ENCODE measurements at regions not wholly inside any gene's neighbourhood (a gene's known extent, or its start where the extent isn't known, plus 50 kb on each side); places are given as distances from the start of the nearest gene placed in this dataset.

GRCh38 chr5:149441986-149442385, 62.9 kb upstream of the IL17B start:
- TF ChIP-seq, protein P1, sequence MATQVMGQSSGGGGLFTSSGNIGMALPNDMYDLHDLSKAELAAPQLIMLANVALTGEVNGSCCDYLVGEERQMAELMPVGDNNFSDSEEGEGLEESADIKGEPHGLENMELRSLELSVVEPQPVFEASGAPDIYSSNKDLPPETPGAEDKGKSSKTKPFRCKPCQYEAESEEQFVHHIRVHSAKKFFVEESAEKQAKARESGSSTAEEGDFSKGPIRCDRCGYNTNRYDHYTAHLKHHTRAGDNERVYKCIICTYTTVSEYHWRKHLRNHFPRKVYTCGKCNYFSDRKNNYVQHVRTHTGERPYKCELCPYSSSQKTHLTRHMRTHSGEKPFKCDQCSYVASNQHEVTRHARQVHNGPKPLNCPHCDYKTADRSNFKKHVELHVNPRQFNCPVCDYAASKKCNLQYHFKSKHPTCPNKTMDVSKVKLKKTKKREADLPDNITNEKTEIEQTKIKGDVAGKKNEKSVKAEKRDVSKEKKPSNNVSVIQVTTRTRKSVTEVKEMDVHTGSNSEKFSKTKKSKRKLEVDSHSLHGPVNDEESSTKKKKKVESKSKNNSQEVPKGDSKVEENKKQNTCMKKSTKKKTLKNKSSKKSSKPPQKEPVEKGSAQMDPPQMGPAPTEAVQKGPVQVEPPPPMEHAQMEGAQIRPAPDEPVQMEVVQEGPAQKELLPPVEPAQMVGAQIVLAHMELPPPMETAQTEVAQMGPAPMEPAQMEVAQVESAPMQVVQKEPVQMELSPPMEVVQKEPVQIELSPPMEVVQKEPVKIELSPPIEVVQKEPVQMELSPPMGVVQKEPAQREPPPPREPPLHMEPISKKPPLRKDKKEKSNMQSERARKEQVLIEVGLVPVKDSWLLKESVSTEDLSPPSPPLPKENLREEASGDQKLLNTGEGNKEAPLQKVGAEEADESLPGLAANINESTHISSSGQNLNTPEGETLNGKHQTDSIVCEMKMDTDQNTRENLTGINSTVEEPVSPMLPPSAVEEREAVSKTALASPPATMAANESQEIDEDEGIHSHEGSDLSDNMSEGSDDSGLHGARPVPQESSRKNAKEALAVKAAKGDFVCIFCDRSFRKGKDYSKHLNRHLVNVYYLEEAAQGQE (IDR thresholded peaks at IDR 0.05; ENCODE audit: insufficient replicate concordance, low read depth) = no peak
- TF ChIP-seq, protein P2, sequence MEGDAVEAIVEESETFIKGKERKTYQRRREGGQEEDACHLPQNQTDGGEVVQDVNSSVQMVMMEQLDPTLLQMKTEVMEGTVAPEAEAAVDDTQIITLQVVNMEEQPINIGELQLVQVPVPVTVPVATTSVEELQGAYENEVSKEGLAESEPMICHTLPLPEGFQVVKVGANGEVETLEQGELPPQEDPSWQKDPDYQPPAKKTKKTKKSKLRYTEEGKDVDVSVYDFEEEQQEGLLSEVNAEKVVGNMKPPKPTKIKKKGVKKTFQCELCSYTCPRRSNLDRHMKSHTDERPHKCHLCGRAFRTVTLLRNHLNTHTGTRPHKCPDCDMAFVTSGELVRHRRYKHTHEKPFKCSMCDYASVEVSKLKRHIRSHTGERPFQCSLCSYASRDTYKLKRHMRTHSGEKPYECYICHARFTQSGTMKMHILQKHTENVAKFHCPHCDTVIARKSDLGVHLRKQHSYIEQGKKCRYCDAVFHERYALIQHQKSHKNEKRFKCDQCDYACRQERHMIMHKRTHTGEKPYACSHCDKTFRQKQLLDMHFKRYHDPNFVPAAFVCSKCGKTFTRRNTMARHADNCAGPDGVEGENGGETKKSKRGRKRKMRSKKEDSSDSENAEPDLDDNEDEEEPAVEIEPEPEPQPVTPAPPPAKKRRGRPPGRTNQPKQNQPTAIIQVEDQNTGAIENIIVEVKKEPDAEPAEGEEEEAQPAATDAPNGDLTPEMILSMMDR (IDR thresholded peaks at IDR 0.05; ENCODE audit: insufficient read depth, low read length) = no peak
- TF ChIP-seq GABPA (IDR thresholded peaks at IDR 0.05; ENCODE audit: low read depth) = no peak
- no peak for TF ChIP-seq POLR2AphosphoS5 (IDR thresholded peaks at IDR 0.05; ENCODE audit: low read depth)
- no peak for TF ChIP-seq SPI1 (IDR thresholded peaks at IDR 0.05; ENCODE audit: borderline replicate concordance, low read depth)
- H3K27me3 ChIP-seq (ENCODE audit: insufficient read depth, poor library complexity, severe bottlenecking) = no peaks in the 10 kb centered on the region
- DNase-seq (ENCODE audit: low read depth in 1 of 2, low spot score in 1 of 2) = no peak
- H3K27ac ChIP-seq (replicated peaks) = no peak overlapping the region
- no peak overlapping the region for H3K4me3 ChIP-seq (replicated peaks; ENCODE audit: insufficient read depth, low read length)

- Histone ChIP-seq H3K27me3 (ENCODE audit: insufficient read depth, poor library complexity, severe bottlenecking) (no peaks in the 10 kb centered on the region), H3K27ac (replicated peaks) (no peak overlapping the region), H3K4me3 (replicated peaks; ENCODE audit: insufficient read depth, low read length) (no peak overlapping the region)
- TF ChIP-seq, protein P1 (IDR thresholded peaks at IDR 0.05; ENCODE audit: insufficient replicate concordance, low read depth) = no peak
- TF ChIP-seq SPI1 (IDR thresholded peaks at IDR 0.05; ENCODE audit: borderline replicate concordance, low read depth) (no peak), POLR2AphosphoS5 (IDR thresholded peaks at IDR 0.05; ENCODE audit: low read depth) (no peak), GABPA (IDR thresholded peaks at IDR 0.05; ENCODE audit: low read depth) (no peak)
- TF ChIP-seq, protein P2 (IDR thresholded peaks at IDR 0.05; ENCODE audit: insufficient read depth, low read length) = no peak
- no peak for DNase-seq (ENCODE audit: low read depth in 1 of 2, low spot score in 1 of 2)
Observed at GRCh38 chr5:149441194-149441753, 62.2 kb upstream of the IL17B start.

- H3K27ac ChIP-seq (replicated peaks) = no peak overlapping the region
- TF ChIP-seq GABPA (IDR thresholded peaks at IDR 0.05; ENCODE audit: low read depth) (no peak), SPI1 (IDR thresholded peaks at IDR 0.05; ENCODE audit: borderline replicate concordance, low read depth) (no peak), POLR2AphosphoS5 (IDR thresholded peaks at IDR 0.05; ENCODE audit: low read depth) (no peak)
- TF ChIP-seq, protein P1 (IDR thresholded peaks at IDR 0.05; ENCODE audit: insufficient replicate concordance, low read depth) = no peak
- TF ChIP-seq, protein P2 (IDR thresholded peaks at IDR 0.05; ENCODE audit: insufficient read depth, low read length) = no peak
- H3K27me3 ChIP-seq (ENCODE audit: insufficient read depth, poor library complexity, severe bottlenecking) = no peaks in the 10 kb centered on the region
- H3K4me3 ChIP-seq (replicated peaks; ENCODE audit: insufficient read depth, low read length) = no peak overlapping the region
- DNase-seq (ENCODE audit: low read depth in 1 of 2, low spot score in 1 of 2) = no peak
Observed at GRCh38 chr5:149439899-149440542, 60.9 kb upstream of the IL17B start.
